Peyer's patch (tissue), 4 donors: ENCODE measurements at regions not wholly inside any gene's neighbourhood (a gene's known extent, or its start where the extent isn't known, plus 50 kb on each side); places are given as distances from the start of the nearest gene placed in this dataset.

Experiments
- DNase-seq, 3 donors: peaks; one replicate each; pipeline ENCODE4 v3.0.0-alpha.2; 2017 to 2019
- H3K27ac ChIP-seq, 4 donors: fragments of 200-600 bp; sonication (generic); one replicate each; pipeline ENCODE4 v1.5.1; 2016 to 2019
- H3K27me3 ChIP-seq, 2 donors: fragments of 200-600 bp; sonication (generic); one replicate each; pipeline ENCODE4 v1.5.1; 2019
- H3K36me3 ChIP-seq, 3 donors: fragments of 200-600 bp; sonication (generic); one replicate each; pipeline ENCODE4 v1.5.1; 2016 to 2019
- H3K4me1 ChIP-seq, 4 donors: fragments of 200-600 bp; sonication (generic); one replicate each; pipeline ENCODE4 v1.5.1; 2016 to 2019
- H3K4me3 ChIP-seq, 4 donors: fragments of 200-600 bp; sonication (generic); 1 replicate in 3 of 4; 2 replicates in 1 of 4; pipeline ENCODE4 v1.5.1; 2016 to 2019; ENCODE audit warnings: mild to moderate bottlenecking in 1 of 4
- H3K9me3 ChIP-seq, 4 donors: fragments of 200-600 bp; sonication (generic); one replicate each; pipeline ENCODE4 v1.5.1; 2016 to 2019; ENCODE audit warnings: mild to moderate bottlenecking in 1 of 4
- CTCF ChIP-seq, 6 experiments: fragments of 450-650 bp in 4 of 6; fragments of 200-600 bp in 2 of 6; sonication (generic) in 1 of 6; IDR thresholded peaks; one replicate each; pipeline ENCODE4 v1.5.1; 2017 to 2019; ENCODE audit warnings: antibody characterized with exemption in 6 of 6, mild to moderate bottlenecking in 3 of 6, moderate library complexity in 1 of 6
- POLR2A ChIP-seq, 2 donors: fragments of 450-650 bp; IDR thresholded peaks; one replicate each; pipeline ENCODE4 v1.5.1; 2017; ENCODE audit warnings: antibody characterized with exemption in 2 of 2, mild to moderate bottlenecking in 2 of 2, moderate library complexity in 2 of 2

- Histone ChIP-seq H3K27ac (no peak overlapping the region), H3K9me3 (no peaks in the 10 kb centered on the region), H3K27me3 (no peaks in the 10 kb centered on the region), H3K4me1 (peaks cover 0 to 7% (median 0%) of the 10 kb centered on the region in 4 donors), H3K36me3 (no peaks in the 10 kb centered on the region), H3K4me3 (no peak overlapping the region)
- TF ChIP-seq CTCF (IDR thresholded peaks at IDR 0.05) (no peak), POLR2A (IDR thresholded peaks at IDR 0.05) (no peak)
- DNase-seq = peak in 1 of 3 donors; percentile 26
Observed at GRCh38 chr1:43058056-43058455, 99.4 kb upstream of the SLC2A1 start.

DNA sequence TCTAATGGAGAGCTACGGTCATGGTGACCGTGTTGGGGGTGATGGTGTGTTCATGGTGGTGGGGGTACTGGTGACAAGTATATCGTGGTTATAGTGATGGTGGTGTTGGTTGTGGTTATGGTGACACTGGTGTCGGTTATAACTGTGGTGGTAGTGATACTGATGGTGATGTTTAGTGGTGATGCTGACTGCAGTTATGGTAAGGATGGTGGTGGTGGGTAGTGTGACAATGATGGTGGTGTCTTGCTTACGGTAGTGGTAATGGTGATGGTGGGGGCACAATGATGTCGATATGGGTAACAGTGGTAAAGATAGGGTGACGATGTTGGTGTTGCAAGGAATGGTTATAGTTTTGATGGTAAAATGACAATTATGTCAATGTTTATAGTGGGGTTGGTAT lies 98.9 kb upstream of the SLC2A1 start:
- no peaks in the 10 kb centered on the region for H3K27me3 ChIP-seq
- H3K36me3 ChIP-seq = no peaks in the 10 kb centered on the region
- TF ChIP-seq POLR2A (IDR thresholded peaks at IDR 0.05) (no peak), CTCF (IDR thresholded peaks at IDR 0.05) (no peak)
- H3K4me1 ChIP-seq = peaks cover 0 to 7% (median 0%) of the 10 kb centered on the region in 4 donors
- no peak overlapping the region for H3K27ac ChIP-seq
- H3K4me3 ChIP-seq = no peak overlapping the region
- DNase-seq = peak in 1 of 3 donors; percentile 14
- H3K9me3 ChIP-seq = no peaks in the 10 kb centered on the region

- H3K27ac ChIP-seq = no peak overlapping the region
- H3K27me3 ChIP-seq = no peaks in the 10 kb centered on the region
- TF ChIP-seq POLR2A (IDR thresholded peaks at IDR 0.05) (no peak), CTCF (IDR thresholded peaks at IDR 0.05) (no peak)
- no peaks in the 10 kb centered on the region for H3K36me3 ChIP-seq
- peak in 1 of 3 donors; percentile 33 for DNase-seq
- H3K4me3 ChIP-seq = no peak overlapping the region
- peaks cover 0 to 7% (median 0%) of the 10 kb centered on the region in 4 donors for H3K4me1 ChIP-seq
- no peaks in the 10 kb centered on the region for H3K9me3 ChIP-seq
Observed at GRCh38 chr1:43056981-43057391, 98.3 kb upstream of the SLC2A1 start.

GRCh38 chr1:43056460-43056859 lies 97.8 kb upstream of the SLC2A1 start:
- no peak overlapping the region for H3K27ac ChIP-seq
- no peaks in the 10 kb centered on the region for H3K27me3 ChIP-seq
- no peaks in the 10 kb centered on the region for H3K9me3 ChIP-seq
- peak in 1 of 3 donors; percentile 30 for DNase-seq
- no peak overlapping the region for H3K4me3 ChIP-seq
- H3K4me1 ChIP-seq = peaks cover 0 to 7% (median 0%) of the 10 kb centered on the region in 4 donors
- TF ChIP-seq POLR2A (IDR thresholded peaks at IDR 0.05) (no peak), CTCF (IDR thresholded peaks at IDR 0.05) (no peak)
- no peaks in the 10 kb centered on the region for H3K36me3 ChIP-seq

GRCh38 chr1:43054961-43055360 lies 96.3 kb upstream of the SLC2A1 start:
- Histone ChIP-seq H3K27me3 (no peaks in the 10 kb centered on the region), H3K4me1 (peaks cover 0 to 7% (median 0%) of the 10 kb centered on the region in 4 donors), H3K4me3 (no peak overlapping the region), H3K36me3 (no peaks in the 10 kb centered on the region), H3K27ac (no peak overlapping the region), H3K9me3 (no peaks in the 10 kb centered on the region)
- TF ChIP-seq CTCF (IDR thresholded peaks at IDR 0.05) = no peak
- no peak for TF ChIP-seq POLR2A (IDR thresholded peaks at IDR 0.05)
- DNase-seq = peak in 1 of 3 donors; percentile 3
